Brain microvascular endothelial cell (primary cell): ENCODE measurements at regions not wholly inside any gene's neighbourhood (a gene's known extent, or its start where the extent isn't known, plus 50 kb on each side); places are given as distances from the start of the nearest gene placed in this dataset.

ENCODE experiments used
- DNase-seq: peaks from one replicate; pipeline ENCODE4 v3.0.0-alpha.2; 2020
- H3K27ac ChIP-seq: fragments of 250-450 bp; sonication (Bioruptor Pico); 2 replicates; pipeline ENCODE4 v1.5.1; 2020; ENCODE audit warnings: mild to moderate bottlenecking, moderate library complexity
- H3K27me3 ChIP-seq: fragments of 250-450 bp; sonication (Bioruptor Pico); replicated peaks from 2 replicates; pipeline ENCODE4 v1.5.1; 2020; ENCODE audit warnings: mild to moderate bottlenecking
- H3K36me3 ChIP-seq: fragments of 250-450 bp; sonication (Bioruptor Pico); replicated peaks from 2 replicates; pipeline ENCODE4 v1.5.1; 2020; ENCODE audit warnings: mild to moderate bottlenecking
- H3K4me3 ChIP-seq: 2 replicates; pipeline ENCODE4 v1.5.1; 2011; ENCODE audit warnings: low read depth, mild to moderate bottlenecking, control low read depth, low read length, moderate library complexity
- in situ Hi-C: cut with HindIII; loops from 2 replicates; pipeline ENCODE4 v1.10.0; 2017; ENCODE audit warnings: low sequenced_read_pairs, low pct_ligation_motif_present
- TF ChIP-seq, protein P1 (sequence below): IDR thresholded peaks from 2 replicates; pipeline ENCODE4 v1.5.1; 2011; ENCODE audit warnings: low read depth, mild to moderate bottlenecking, moderate library complexity, low read length, control low read depth, inconsistent platforms; ENCODE audit errors: missing control alignments

DNA sequence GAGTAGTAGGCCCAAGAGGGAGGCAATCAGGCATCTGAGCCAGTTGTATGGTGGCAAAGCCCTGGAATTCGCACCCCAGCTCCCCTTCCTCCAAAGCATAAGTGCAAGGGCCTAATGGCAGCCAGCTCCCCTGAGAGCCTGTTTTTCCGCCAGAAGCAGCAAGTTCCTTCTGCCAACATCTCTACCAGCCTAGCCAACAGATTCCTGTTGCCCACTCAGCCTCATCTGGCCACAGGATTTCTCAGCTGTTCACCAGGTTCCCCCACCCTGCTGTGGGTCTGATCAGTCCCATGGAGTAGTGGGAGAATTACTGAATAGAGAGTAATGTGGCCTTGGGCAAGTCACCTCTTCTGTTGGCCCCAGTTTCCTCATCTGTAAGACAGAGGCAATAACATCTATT is 186.2 kb upstream of the PDE1C start:
- in situ Hi-C loops = no loop called here
- Histone ChIP-seq H3K36me3 (no peaks in the 10 kb centered on the region), H3K4me3 (no peak overlapping the region), H3K27me3 (no peaks in the 10 kb centered on the region), H3K27ac (no peak overlapping the region)
- DNase-seq = no peak
- TF ChIP-seq, protein P1, sequence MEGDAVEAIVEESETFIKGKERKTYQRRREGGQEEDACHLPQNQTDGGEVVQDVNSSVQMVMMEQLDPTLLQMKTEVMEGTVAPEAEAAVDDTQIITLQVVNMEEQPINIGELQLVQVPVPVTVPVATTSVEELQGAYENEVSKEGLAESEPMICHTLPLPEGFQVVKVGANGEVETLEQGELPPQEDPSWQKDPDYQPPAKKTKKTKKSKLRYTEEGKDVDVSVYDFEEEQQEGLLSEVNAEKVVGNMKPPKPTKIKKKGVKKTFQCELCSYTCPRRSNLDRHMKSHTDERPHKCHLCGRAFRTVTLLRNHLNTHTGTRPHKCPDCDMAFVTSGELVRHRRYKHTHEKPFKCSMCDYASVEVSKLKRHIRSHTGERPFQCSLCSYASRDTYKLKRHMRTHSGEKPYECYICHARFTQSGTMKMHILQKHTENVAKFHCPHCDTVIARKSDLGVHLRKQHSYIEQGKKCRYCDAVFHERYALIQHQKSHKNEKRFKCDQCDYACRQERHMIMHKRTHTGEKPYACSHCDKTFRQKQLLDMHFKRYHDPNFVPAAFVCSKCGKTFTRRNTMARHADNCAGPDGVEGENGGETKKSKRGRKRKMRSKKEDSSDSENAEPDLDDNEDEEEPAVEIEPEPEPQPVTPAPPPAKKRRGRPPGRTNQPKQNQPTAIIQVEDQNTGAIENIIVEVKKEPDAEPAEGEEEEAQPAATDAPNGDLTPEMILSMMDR = no peak

DNA sequence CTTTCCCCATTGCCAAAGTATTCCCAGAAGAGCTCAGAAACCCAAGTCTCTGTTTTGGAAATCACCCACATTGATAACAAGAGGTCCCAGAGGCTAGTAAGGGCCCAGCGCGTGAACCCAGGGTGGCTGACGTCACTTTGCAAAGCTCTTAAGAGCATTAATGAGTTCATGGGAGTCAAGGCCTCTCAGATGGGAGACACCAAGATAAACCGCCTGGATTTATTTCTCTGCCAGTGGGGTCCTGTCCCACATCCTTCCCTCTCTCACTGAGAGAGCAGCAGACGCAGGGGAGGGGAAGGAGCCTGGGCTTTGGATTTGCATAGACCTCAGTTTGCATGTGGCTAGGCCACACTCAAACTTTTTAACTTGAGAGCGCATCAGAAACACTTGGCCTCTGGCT is 184.8 kb upstream of the PDE1C start:
- Histone ChIP-seq H3K27me3 (no peaks in the 10 kb centered on the region), H3K4me3 (no peak overlapping the region), H3K36me3 (no peaks in the 10 kb centered on the region), H3K27ac (no peak overlapping the region)
- no peak for DNase-seq
- TF ChIP-seq, protein P1 = no peak
- in situ Hi-C loops = no loop called here

DNA sequence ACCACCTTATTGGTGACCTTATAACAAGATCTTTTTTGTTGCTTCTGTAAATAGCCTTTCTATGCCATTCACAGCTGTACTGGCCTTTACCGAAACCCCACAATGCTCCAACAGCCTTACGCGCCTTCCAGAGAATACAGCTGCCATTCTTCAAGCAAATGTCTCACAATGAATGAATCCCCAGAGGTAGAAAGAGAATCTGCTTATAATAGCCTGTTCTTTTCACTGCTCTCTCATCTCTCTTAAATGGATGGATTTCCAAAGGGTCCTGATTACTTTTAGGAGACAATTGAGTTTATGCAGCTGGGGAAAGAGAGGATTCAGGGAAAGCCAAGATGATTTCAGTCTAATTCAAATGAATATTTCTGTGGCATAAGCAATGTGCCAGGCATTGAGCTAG is 183.1 kb upstream of the PDE1C start:
- Histone ChIP-seq H3K36me3 (no peaks in the 10 kb centered on the region), H3K4me3 (no peak overlapping the region), H3K27me3 (no peaks in the 10 kb centered on the region), H3K27ac (no peak overlapping the region)
- DNase-seq = no peak
- in situ Hi-C loops = no loop called here
- TF ChIP-seq, protein P1 = no peak

DNA sequence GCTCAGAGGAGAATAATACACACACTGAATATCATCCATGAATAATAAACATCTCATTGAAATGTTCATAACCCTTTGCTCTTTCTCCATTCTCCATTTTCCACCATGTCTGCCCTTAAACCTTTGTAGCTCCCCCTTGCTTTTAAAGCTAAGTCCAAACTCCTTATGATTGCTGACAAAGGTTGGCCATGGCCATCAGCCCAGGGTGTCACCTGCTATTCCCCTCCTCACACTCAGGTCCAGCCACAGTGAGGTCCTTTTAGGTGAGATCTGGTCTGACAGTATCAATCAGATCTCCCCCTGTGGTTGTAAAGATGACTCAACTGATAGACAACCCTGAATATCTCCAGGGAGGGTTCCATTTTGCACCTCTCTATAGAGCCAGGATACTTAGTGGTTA is 181.5 kb upstream of the PDE1C start:
- Histone ChIP-seq H3K27me3 (no peaks in the 10 kb centered on the region), H3K36me3 (no peaks in the 10 kb centered on the region), H3K4me3 (no peak overlapping the region), H3K27ac (no peak overlapping the region)
- DNase-seq = no peak
- in situ Hi-C loops = no loop called here
- TF ChIP-seq, protein P1 = no peak

DNA sequence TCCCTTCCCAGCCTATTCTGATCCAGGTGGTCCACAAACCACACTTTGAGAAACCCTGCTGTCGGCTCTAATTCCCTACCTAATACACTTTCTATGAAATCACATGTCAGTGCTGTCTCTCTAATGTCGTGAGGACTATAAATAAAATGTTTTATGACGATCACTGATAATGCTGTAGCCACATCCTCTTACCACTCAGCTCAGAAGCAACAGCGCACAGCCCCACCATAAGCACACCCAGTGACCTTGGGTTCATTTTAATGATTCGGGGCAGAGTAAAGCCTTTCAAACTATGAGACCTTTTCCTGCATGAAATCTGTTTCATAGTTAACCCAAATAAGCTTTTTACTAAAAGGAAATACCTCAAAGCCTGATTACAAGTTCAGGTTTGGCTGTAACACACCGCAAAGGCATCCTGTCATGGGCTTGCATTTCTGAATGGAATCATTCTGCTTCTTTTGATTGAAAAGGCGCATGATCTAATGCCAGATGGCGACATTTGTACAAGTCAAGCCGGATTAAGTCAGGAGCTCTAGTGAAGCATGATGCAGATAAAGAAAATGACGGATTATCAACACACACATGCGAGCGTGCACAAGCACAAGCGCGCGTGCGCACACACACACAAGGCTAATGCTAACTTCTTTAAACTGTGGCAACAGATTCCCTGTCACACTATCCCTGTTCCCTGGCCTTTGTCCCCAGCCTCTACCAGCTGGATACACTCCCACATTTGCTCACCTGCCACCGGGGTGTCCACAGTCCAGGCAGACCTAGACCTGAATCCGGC is 180.5 kb upstream of the PDE1C start:
- H3K36me3 ChIP-seq = no peaks in the 10 kb centered on the region
- H3K27me3 ChIP-seq = no peaks in the 10 kb centered on the region
- in situ Hi-C loops = no loop called here
- TF ChIP-seq, protein P1 = no peak
- H3K27ac ChIP-seq = no peak overlapping the region
- DNase-seq = no peak
- no peak overlapping the region for H3K4me3 ChIP-seq

DNA sequence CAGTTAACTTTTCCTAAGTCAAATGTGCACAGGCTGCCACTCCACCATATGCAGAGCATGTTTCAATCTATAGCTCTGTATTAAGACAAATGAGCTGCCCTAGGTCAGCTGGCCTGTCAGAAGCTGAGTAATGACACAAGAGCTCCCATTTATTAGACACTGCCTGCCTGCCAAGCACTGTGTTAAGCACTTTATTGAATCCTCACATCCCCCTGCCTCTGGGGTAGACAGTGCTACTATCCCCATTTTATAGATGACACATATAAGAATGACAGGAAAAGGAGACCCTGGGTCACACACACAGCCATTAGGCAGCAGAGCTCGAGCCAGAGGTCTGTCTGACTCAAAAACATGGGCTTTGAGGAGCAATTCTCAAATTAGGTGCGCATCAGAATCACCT is 179.8 kb upstream of the PDE1C start:
- in situ Hi-C loops = no loop called here
- H3K36me3 ChIP-seq = no peaks in the 10 kb centered on the region
- no peaks in the 10 kb centered on the region for H3K27me3 ChIP-seq
- no peak overlapping the region for H3K27ac ChIP-seq
- no peak for DNase-seq
- TF ChIP-seq, protein P1 = no peak
- no peak overlapping the region for H3K4me3 ChIP-seq
